ENCODE measurements at regions not wholly inside any gene's neighbourhood (a gene's known extent, or its start where the extent isn't known, plus 50 kb on each side); places are given as distances from the start of the nearest gene placed in this dataset.

- Histone ChIP-seq H3K36me3 (no peaks in the 10 kb centered on the region), H3K27me3 (no peaks in the 10 kb centered on the region), H3K4me1 (peaks cover 4 to 36% of the 10 kb centered on the region in 2 donors), H3K9me3 (no peaks in the 10 kb centered on the region), H3K27ac (peak overlapping the region; percentile 55 to 77), H3K4me3 (no peak overlapping the region)
- no peak for TF ChIP-seq CTCF (IDR thresholded peaks at IDR 0.05)
- peak in 1 of 2 donors; percentile 66 for DNase-seq (ENCODE audit: low spot score in 2 of 2)
- intact Hi-C loops (cut with DNase I): loop anchor here (5.0 kb wide), 4 partner anchors 84 to 314 kb away; no protein-coding TSS in a partner anchor
Observed at GRCh38 chr11:128207861-128208321, 379.5 kb downstream of the ETS1 start.

GRCh38 chr11:128206461-128206860, 380.9 kb downstream of the ETS1 start:
- H3K4me1 ChIP-seq: peaks cover 4 to 32% of the 10 kb centered on the region in 2 donors
- H3K4me3 ChIP-seq: no peak overlapping the region
- no peaks in the 10 kb centered on the region for H3K36me3 ChIP-seq
- no peaks in the 10 kb centered on the region for H3K9me3 ChIP-seq
- no peak for TF ChIP-seq CTCF (IDR thresholded peaks at IDR 0.05)
- no peak for DNase-seq (ENCODE audit: low spot score in 2 of 2)
- no peak overlapping the region for H3K27ac ChIP-seq
- intact Hi-C loops (cut with DNase I): loop anchor here (5.0 kb wide), 4 partner anchors 86 to 316 kb away; no protein-coding TSS in a partner anchor
- no peaks in the 10 kb centered on the region for H3K27me3 ChIP-seq

- no peaks in the 10 kb centered on the region for H3K27me3 ChIP-seq
- H3K4me3 ChIP-seq: no peak overlapping the region
- H3K36me3 ChIP-seq: no peaks in the 10 kb centered on the region
- H3K4me1 ChIP-seq: peaks cover 4 to 29% of the 10 kb centered on the region in 2 donors
- no peaks in the 10 kb centered on the region for H3K9me3 ChIP-seq
- no peak for TF ChIP-seq CTCF (IDR thresholded peaks at IDR 0.05)
- intact Hi-C loops (cut with DNase I): loop anchor here (5.0 kb wide), 4 partner anchors 87 to 317 kb away; no protein-coding TSS in a partner anchor
- H3K27ac ChIP-seq: no peak overlapping the region
- DNase-seq (ENCODE audit: low spot score in 2 of 2): no peak
Observed at GRCh38 chr11:128205796-128206195, 381.6 kb downstream of the ETS1 start.

- DNase-seq (ENCODE audit: low spot score in 2 of 2): no peak
- Histone ChIP-seq H3K9me3 (no peaks in the 10 kb centered on the region), H3K4me3 (no peak overlapping the region), H3K36me3 (no peaks in the 10 kb centered on the region), H3K4me1 (peaks cover 0 to 25% of the 10 kb centered on the region in 2 donors), H3K27me3 (no peaks in the 10 kb centered on the region), H3K27ac (no peak overlapping the region)
- no peak for TF ChIP-seq CTCF (IDR thresholded peaks at IDR 0.05)
- intact Hi-C loops (cut with DNase I): loop anchor here (5.0 kb wide), 4 partner anchors 87 to 317 kb away; no protein-coding TSS in a partner anchor
Observed at GRCh38 chr11:128204898-128205297, 382.5 kb downstream of the ETS1 start.

GRCh38 chr11:128201801-128202200, 385.6 kb downstream of the ETS1 start:
- intact Hi-C loops (cut with DNase I): no loop called here
- Histone ChIP-seq H3K4me1 (no peaks in the 10 kb centered on the region), H3K27me3 (no peaks in the 10 kb centered on the region), H3K9me3 (no peaks in the 10 kb centered on the region), H3K4me3 (no peak overlapping the region), H3K36me3 (no peaks in the 10 kb centered on the region), H3K27ac (no peak overlapping the region)
- TF ChIP-seq CTCF (IDR thresholded peaks at IDR 0.05): no peak
- no peak for DNase-seq (ENCODE audit: low spot score in 2 of 2)

- H3K36me3 ChIP-seq: no peaks in the 10 kb centered on the region
- intact Hi-C loops (cut with DNase I): no loop called here
Observed at GRCh38 chr11:128201009-128201408, 386.3 kb downstream of the ETS1 start.

More at GRCh38 chr11:128201009-128201408, 386.3 kb downstream of the ETS1 start:
- Histone ChIP-seq H3K27me3 (no peaks in the 10 kb centered on the region), H3K27ac (no peak overlapping the region), H3K4me1 (no peaks in the 10 kb centered on the region), H3K9me3 (no peaks in the 10 kb centered on the region), H3K4me3 (no peak overlapping the region)
- TF ChIP-seq CTCF (IDR thresholded peaks at IDR 0.05): no peak
- DNase-seq (ENCODE audit: low spot score in 2 of 2): no peak
